ENCODE measurements at regions not wholly inside any gene's neighbourhood (a gene's known extent, or its start where the extent isn't known, plus 50 kb on each side); places are given as distances from the start of the nearest gene placed in this dataset.

DNA sequence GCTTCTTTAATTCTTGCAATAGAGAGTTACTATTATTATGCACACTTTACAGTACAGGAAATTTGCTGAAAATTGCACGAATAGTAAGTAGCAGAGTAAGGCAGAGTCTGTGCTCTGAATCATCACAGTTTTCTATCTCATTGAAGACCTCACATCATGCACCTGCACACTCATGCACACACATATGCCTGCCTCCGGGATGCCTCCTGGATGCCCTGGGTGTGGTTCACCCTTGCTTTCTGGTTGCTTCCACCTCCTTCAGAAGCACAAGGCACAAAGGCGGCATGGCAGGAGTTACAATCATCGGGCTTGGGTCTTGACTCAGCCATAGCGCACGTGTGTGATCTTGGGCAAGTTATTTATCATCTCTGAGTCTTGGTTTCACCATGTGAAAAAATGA, 564.0 kb downstream of the VRK1 start:
- H3K27me3 Mint-ChIP-seq (ENCODE audit: low read depth): peaks cover 3% of the 10 kb centered on the region; the same call in 1 of the 2 replicates
- no peaks in the 10 kb centered on the region for H3K9me3 Mint-ChIP-seq
- H3K4me1 Mint-ChIP-seq: peaks cover 10% of the 10 kb centered on the region
- ChIA-PET CTCF (no interaction called here), POLR2A (no interaction called here)
- no peak for ATAC-seq
- H3K36me3 Mint-ChIP-seq: no peaks in the 10 kb centered on the region
- H3K4me3 Mint-ChIP-seq: no peak overlapping the region
- H3K27ac Mint-ChIP-seq: no peak overlapping the region
- DNase-seq (ENCODE audit: low spot score): no peak
- TF ChIP-seq PRRX2 (CRISPR knock-in tag; IDR thresholded peaks at IDR 0.05) (no peak), FOXK1 (CRISPR knock-in tag; IDR thresholded peaks at IDR 0.05) (no peak), NFYB (CRISPR knock-in tag; conservative IDR thresholded peaks at IDR 0.05; ENCODE audit: low read depth) (no peak), MXD4 (CRISPR knock-in tag; IDR thresholded peaks at IDR 0.05; ENCODE audit: borderline replicate concordance) (no peak), ZNF416 (CRISPR knock-in tag; IDR thresholded peaks at IDR 0.05) (no peak), ATF1 (CRISPR knock-in tag; IDR thresholded peaks at IDR 0.05) (no peak), ZNF423 (CRISPR knock-in tag; IDR thresholded peaks at IDR 0.05) (no peak), TEAD4 (CRISPR knock-in tag; IDR thresholded peaks at IDR 0.05) (no peak), GABPB1 (CRISPR knock-in tag; IDR thresholded peaks at IDR 0.05) (no peak)
- TF ChIP-seq, protein P1, sequence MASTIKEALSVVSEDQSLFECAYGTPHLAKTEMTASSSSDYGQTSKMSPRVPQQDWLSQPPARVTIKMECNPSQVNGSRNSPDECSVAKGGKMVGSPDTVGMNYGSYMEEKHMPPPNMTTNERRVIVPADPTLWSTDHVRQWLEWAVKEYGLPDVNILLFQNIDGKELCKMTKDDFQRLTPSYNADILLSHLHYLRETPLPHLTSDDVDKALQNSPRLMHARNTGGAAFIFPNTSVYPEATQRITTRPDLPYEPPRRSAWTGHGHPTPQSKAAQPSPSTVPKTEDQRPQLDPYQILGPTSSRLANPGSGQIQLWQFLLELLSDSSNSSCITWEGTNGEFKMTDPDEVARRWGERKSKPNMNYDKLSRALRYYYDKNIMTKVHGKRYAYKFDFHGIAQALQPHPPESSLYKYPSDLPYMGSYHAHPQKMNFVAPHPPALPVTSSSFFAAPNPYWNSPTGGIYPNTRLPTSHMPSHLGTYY (CRISPR knock-in tag; IDR thresholded peaks at IDR 0.05): no peak
- TF ChIP-seq, protein P2, sequence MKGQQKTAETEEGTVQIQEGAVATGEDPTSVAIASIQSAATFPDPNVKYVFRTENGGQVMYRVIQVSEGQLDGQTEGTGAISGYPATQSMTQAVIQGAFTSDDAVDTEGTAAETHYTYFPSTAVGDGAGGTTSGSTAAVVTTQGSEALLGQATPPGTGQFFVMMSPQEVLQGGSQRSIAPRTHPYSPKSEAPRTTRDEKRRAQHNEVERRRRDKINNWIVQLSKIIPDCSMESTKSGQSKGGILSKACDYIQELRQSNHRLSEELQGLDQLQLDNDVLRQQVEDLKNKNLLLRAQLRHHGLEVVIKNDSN (CRISPR knock-in tag; IDR thresholded peaks at IDR 0.05): no peak
- TF ChIP-seq, protein P3, sequence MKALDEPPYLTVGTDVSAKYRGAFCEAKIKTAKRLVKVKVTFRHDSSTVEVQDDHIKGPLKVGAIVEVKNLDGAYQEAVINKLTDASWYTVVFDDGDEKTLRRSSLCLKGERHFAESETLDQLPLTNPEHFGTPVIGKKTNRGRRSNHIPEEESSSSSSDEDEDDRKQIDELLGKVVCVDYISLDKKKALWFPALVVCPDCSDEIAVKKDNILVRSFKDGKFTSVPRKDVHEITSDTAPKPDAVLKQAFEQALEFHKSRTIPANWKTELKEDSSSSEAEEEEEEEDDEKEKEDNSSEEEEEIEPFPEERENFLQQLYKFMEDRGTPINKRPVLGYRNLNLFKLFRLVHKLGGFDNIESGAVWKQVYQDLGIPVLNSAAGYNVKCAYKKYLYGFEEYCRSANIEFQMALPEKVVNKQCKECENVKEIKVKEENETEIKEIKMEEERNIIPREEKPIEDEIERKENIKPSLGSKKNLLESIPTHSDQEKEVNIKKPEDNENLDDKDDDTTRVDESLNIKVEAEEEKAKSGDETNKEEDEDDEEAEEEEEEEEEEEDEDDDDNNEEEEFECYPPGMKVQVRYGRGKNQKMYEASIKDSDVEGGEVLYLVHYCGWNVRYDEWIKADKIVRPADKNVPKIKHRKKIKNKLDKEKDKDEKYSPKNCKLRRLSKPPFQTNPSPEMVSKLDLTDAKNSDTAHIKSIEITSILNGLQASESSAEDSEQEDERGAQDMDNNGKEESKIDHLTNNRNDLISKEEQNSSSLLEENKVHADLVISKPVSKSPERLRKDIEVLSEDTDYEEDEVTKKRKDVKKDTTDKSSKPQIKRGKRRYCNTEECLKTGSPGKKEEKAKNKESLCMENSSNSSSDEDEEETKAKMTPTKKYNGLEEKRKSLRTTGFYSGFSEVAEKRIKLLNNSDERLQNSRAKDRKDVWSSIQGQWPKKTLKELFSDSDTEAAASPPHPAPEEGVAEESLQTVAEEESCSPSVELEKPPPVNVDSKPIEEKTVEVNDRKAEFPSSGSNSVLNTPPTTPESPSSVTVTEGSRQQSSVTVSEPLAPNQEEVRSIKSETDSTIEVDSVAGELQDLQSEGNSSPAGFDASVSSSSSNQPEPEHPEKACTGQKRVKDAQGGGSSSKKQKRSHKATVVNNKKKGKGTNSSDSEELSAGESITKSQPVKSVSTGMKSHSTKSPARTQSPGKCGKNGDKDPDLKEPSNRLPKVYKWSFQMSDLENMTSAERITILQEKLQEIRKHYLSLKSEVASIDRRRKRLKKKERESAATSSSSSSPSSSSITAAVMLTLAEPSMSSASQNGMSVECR (CRISPR knock-in tag; IDR thresholded peaks at IDR 0.05; ENCODE audit: borderline replicate concordance): no peak
- TF ChIP-seq, protein P4, sequence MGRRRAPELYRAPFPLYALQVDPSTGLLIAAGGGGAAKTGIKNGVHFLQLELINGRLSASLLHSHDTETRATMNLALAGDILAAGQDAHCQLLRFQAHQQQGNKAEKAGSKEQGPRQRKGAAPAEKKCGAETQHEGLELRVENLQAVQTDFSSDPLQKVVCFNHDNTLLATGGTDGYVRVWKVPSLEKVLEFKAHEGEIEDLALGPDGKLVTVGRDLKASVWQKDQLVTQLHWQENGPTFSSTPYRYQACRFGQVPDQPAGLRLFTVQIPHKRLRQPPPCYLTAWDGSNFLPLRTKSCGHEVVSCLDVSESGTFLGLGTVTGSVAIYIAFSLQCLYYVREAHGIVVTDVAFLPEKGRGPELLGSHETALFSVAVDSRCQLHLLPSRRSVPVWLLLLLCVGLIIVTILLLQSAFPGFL (CRISPR knock-in tag; IDR thresholded peaks at IDR 0.05; ENCODE audit: borderline replicate concordance): no peak
- TF ChIP-seq, protein P5, sequence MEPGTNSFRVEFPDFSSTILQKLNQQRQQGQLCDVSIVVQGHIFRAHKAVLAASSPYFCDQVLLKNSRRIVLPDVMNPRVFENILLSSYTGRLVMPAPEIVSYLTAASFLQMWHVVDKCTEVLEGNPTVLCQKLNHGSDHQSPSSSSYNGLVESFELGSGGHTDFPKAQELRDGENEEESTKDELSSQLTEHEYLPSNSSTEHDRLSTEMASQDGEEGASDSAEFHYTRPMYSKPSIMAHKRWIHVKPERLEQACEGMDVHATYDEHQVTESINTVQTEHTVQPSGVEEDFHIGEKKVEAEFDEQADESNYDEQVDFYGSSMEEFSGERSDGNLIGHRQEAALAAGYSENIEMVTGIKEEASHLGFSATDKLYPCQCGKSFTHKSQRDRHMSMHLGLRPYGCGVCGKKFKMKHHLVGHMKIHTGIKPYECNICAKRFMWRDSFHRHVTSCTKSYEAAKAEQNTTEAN (CRISPR knock-in tag; IDR thresholded peaks at IDR 0.05): no peak
- TF ChIP-seq, protein P6, sequence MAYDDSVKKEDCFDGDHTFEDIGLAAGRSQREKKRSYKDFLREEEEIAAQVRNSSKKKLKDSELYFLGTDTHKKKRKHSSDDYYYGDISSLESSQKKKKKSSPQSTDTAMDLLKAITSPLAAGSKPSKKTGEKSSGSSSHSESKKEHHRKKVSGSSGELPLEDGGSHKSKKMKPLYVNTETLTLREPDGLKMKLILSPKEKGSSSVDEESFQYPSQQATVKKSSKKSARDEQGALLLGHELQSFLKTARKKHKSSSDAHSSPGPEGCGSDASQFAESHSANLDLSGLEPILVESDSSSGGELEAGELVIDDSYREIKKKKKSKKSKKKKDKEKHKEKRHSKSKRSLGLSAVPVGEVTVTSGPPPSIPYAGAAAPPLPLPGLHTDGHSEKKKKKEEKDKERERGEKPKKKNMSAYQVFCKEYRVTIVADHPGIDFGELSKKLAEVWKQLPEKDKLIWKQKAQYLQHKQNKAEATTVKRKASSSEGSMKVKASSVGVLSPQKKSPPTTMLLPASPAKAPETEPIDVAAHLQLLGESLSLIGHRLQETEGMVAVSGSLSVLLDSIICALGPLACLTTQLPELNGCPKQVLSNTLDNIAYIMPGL (CRISPR knock-in tag; IDR thresholded peaks at IDR 0.05): no peak
- TF ChIP-seq, protein P7, sequence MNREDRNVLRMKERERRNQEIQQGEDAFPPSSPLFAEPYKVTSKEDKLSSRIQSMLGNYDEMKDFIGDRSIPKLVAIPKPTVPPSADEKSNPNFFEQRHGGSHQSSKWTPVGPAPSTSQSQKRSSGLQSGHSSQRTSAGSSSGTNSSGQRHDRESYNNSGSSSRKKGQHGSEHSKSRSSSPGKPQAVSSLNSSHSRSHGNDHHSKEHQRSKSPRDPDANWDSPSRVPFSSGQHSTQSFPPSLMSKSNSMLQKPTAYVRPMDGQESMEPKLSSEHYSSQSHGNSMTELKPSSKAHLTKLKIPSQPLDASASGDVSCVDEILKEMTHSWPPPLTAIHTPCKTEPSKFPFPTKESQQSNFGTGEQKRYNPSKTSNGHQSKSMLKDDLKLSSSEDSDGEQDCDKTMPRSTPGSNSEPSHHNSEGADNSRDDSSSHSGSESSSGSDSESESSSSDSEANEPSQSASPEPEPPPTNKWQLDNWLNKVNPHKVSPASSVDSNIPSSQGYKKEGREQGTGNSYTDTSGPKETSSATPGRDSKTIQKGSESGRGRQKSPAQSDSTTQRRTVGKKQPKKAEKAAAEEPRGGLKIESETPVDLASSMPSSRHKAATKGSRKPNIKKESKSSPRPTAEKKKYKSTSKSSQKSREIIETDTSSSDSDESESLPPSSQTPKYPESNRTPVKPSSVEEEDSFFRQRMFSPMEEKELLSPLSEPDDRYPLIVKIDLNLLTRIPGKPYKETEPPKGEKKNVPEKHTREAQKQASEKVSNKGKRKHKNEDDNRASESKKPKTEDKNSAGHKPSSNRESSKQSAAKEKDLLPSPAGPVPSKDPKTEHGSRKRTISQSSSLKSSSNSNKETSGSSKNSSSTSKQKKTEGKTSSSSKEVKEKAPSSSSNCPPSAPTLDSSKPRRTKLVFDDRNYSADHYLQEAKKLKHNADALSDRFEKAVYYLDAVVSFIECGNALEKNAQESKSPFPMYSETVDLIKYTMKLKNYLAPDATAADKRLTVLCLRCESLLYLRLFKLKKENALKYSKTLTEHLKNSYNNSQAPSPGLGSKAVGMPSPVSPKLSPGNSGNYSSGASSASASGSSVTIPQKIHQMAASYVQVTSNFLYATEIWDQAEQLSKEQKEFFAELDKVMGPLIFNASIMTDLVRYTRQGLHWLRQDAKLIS (CRISPR knock-in tag; IDR thresholded peaks at IDR 0.05; ENCODE audit: borderline replicate concordance): no peak
- TF ChIP-seq, protein P8, sequence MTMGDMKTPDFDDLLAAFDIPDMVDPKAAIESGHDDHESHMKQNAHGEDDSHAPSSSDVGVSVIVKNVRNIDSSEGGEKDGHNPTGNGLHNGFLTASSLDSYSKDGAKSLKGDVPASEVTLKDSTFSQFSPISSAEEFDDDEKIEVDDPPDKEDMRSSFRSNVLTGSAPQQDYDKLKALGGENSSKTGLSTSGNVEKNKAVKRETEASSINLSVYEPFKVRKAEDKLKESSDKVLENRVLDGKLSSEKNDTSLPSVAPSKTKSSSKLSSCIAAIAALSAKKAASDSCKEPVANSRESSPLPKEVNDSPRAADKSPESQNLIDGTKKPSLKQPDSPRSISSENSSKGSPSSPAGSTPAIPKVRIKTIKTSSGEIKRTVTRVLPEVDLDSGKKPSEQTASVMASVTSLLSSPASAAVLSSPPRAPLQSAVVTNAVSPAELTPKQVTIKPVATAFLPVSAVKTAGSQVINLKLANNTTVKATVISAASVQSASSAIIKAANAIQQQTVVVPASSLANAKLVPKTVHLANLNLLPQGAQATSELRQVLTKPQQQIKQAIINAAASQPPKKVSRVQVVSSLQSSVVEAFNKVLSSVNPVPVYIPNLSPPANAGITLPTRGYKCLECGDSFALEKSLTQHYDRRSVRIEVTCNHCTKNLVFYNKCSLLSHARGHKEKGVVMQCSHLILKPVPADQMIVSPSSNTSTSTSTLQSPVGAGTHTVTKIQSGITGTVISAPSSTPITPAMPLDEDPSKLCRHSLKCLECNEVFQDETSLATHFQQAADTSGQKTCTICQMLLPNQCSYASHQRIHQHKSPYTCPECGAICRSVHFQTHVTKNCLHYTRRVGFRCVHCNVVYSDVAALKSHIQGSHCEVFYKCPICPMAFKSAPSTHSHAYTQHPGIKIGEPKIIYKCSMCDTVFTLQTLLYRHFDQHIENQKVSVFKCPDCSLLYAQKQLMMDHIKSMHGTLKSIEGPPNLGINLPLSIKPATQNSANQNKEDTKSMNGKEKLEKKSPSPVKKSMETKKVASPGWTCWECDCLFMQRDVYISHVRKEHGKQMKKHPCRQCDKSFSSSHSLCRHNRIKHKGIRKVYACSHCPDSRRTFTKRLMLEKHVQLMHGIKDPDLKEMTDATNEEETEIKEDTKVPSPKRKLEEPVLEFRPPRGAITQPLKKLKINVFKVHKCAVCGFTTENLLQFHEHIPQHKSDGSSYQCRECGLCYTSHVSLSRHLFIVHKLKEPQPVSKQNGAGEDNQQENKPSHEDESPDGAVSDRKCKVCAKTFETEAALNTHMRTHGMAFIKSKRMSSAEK (CRISPR knock-in tag; IDR thresholded peaks at IDR 0.05; ENCODE audit: borderline replicate concordance): no peak
- TF ChIP-seq, protein P9, sequence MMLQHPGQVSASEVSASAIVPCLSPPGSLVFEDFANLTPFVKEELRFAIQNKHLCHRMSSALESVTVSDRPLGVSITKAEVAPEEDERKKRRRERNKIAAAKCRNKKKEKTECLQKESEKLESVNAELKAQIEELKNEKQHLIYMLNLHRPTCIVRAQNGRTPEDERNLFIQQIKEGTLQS (CRISPR knock-in tag; conservative IDR thresholded peaks at IDR 0.05): no peak

All from WTC11 (cell line).